LNCaP clone FGC (cell line): ENCODE measurements at regions not wholly inside any gene's neighbourhood (a gene's known extent, or its start where the extent isn't known, plus 50 kb on each side); places are given as distances from the start of the nearest gene placed in this dataset.

Source experiments
- DNase-seq: peaks from one replicate; pipeline ENCODE4 v3.0.0-alpha.2; 2011; ENCODE audit warnings: low read depth
- H3K4me3 ChIP-seq: 2 replicates; pipeline ENCODE4 v1.5.1; 2011; ENCODE audit warnings: mild to moderate bottlenecking, low read depth, low read length, control low read depth
- TF ChIP-seq, protein P1 (sequence below): IDR thresholded peaks from 2 replicates; pipeline ENCODE4 v1.5.1; 2012; ENCODE audit warnings: mild to moderate bottlenecking; ENCODE audit not compliant: control insufficient read depth, insufficient read depth; ENCODE audit errors: extremely low read depth

DNA sequence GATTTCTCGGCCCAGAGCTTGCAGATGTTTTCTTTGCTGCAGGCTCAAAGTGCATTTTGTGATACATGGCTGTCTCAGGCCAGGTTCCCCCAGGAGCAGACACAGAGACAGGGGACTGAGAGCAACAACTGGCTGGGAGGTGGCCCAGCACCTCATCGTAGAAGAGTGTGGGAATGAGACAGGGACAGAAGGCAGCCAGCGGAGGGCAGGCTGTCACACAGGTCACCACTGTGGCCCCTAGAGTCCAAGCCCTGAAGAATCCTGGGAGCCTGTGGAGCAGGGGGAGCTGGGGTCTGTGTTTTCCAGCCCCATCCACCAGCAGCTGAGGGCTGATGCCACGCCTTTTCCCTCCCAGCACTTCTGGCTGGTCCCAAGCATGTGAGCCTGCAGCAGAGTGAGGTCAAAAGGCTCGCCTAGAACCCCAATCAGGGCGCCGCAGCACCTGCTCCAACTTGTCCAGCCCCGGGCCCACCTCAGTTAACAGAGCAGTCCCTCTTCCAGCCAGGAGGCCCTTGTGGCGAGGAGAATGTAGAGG lies 723.8 kb downstream of the UQCRFS1 start:
- no peak for DNase-seq
- TF ChIP-seq, protein P1, sequence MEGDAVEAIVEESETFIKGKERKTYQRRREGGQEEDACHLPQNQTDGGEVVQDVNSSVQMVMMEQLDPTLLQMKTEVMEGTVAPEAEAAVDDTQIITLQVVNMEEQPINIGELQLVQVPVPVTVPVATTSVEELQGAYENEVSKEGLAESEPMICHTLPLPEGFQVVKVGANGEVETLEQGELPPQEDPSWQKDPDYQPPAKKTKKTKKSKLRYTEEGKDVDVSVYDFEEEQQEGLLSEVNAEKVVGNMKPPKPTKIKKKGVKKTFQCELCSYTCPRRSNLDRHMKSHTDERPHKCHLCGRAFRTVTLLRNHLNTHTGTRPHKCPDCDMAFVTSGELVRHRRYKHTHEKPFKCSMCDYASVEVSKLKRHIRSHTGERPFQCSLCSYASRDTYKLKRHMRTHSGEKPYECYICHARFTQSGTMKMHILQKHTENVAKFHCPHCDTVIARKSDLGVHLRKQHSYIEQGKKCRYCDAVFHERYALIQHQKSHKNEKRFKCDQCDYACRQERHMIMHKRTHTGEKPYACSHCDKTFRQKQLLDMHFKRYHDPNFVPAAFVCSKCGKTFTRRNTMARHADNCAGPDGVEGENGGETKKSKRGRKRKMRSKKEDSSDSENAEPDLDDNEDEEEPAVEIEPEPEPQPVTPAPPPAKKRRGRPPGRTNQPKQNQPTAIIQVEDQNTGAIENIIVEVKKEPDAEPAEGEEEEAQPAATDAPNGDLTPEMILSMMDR: no peak
- no peak overlapping the region for H3K4me3 ChIP-seq

DNA sequence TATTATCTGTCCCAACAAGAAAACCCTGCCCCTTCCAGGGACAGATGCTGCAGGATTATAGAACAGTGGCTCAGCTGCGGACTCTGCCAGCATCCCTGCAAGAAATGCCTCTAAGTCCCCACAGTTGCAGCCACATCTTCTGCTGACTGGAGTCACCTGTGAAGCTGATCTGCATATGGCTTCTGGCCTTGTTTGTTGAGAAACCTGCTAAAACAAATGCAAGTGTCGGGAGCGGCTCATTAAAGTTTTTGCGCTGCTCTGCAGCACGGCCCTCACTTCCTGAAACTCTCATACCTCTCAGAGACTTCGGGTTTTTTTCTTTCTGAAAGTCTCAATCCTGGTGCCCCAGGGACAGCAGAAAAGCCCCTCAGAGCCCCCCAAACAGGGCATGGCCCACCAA lies 725.0 kb downstream of the UQCRFS1 start:
- TF ChIP-seq, protein P1: no peak
- no peak for DNase-seq
- H3K4me3 ChIP-seq: no peak overlapping the region

DNA sequence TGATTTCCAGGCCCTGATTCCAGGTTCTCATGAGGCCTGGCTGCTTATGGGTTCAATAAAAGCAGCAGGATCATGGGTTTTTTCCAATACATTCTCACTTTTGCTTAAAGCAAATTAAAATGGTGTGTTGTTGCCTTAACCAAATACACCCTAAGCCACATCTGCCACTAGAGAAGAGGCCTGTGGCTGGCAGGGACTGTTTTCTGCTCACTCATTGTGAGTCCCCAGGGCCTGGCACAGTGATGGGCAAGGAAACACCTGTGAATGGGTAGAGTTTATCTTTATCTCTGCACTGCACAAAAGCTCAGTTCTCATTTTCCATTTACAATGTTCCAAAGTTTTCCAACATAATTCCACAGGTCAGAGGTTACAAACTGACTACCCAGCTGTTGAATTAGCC lies 726.0 kb downstream of the UQCRFS1 start:
- TF ChIP-seq, protein P1: no peak
- DNase-seq: no peak

DNA sequence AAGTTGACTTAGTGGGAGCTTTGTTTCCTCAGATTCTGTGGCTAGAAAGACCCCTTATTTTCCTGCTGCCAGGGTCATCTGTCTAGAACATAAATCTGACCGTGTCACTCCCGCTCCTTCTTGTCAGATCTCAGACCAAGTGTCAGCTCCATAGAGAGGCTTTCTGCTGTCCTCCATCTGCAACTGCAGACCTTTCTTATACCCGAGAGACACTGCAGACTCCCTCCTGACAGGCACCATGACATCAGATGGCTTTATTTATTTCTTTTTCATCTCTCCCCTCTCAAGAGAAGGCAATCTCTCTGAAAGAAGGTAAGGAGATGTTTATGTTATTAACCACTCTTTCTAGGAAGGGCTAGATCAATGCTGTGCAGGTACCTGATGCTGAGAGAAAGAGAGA lies 726.5 kb downstream of the UQCRFS1 start:
- H3K4me3 ChIP-seq: no peak overlapping the region
- no peak for DNase-seq
- TF ChIP-seq, protein P1: no peak

More for the DNA sequence above, 726.0 kb downstream of the UQCRFS1 start:
- no peak overlapping the region for H3K4me3 ChIP-seq

DNA sequence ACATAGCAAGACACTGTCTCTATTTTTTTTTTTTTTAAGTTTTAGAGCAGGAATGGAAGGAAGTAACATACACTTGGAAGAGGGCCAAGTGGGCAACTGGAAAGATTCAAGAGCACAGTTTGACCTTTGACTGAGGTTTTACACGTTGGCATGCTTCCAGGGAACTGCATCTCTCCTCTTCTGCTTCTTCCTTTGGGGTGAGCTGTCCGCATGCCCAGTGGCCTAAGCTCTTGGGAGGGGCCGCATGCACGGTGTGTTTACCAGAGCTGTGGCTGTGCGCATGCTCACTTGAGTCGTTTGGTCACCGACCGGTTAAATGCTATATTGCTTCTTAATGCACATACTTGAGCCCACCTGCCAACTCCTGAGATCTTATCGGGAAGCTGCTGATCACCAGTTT lies 727.7 kb downstream of the UQCRFS1 start:
- no peak for DNase-seq
- TF ChIP-seq, protein P1: no peak
- H3K4me3 ChIP-seq: no peak overlapping the region

DNA sequence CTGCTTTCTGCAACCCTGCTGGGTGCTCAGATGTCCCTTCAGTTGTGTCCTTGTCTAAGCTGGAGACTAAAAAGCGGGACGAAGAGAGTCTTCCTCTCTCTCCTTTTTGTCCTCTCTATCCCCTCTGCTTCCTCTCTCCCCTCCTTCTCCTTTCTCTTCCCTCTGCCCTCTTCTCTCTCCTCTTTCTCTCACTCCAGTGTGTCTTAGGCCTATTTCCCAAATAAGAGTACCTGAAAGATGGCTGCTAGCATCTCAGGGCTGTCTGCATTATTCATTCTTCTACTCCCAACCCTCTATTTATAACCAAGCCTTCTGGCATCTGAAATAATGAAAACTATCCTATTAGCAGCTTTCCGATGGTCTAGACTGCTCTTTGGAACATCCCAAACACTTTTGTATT lies 729.8 kb downstream of the UQCRFS1 start:
- H3K4me3 ChIP-seq: no peak overlapping the region
- no peak for DNase-seq
- TF ChIP-seq, protein P1: no peak

DNA sequence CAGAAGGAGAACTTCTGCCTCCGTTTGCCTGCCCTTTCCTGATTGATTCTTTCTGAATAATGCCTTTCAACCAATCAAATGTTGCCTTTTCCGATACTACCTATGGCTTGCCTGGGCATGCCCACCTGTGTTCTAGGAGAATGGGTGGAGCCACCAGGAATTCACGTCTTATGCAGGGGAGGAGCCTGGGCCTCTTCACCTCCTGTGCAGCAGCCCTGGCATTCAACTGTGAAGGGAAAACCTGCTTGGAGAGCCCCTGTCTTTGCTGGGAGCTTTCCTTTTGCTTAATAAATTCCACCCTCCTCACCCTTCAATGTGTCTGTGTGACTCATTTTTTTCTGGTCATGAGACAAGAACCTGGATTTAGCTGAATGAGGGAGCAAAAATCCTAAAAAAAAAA lies 730.7 kb downstream of the UQCRFS1 start:
- DNase-seq: no peak
- TF ChIP-seq, protein P1: no peak
- H3K4me3 ChIP-seq: no peak overlapping the region
